GM21367 (cell line): ENCODE measurements at regions not wholly inside any gene's neighbourhood (a gene's known extent, or its start where the extent isn't known, plus 50 kb on each side); places are given as distances from the start of the nearest gene placed in this dataset.

ENCODE experiments used
- ATAC-seq: cut with Tn5 transposase; IDR thresholded peaks from one replicate; pipeline ENCODE4 v1.9.1; 2021; ENCODE audit not compliant: unreplicated experiment

DNA sequence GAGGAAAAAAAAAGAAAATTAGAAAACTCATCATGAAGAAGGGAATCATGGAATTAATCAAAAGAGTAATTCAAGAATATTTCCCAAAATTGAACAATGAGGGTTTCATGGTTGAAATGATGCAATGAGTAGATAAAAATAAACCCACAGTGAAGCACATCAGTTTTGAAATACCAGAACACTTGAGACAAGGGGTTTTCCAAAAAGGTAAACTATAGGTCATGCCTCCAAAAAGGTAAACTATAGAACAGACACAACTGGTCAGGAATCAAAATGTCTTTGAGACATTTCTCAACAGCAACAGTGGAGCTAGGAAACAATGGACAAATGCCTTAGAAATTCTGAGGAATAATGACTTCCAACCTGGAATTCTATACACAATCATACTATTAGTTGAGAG is 60.2 kb upstream of the PCSK5 start:
- no peak for ATAC-seq

DNA sequence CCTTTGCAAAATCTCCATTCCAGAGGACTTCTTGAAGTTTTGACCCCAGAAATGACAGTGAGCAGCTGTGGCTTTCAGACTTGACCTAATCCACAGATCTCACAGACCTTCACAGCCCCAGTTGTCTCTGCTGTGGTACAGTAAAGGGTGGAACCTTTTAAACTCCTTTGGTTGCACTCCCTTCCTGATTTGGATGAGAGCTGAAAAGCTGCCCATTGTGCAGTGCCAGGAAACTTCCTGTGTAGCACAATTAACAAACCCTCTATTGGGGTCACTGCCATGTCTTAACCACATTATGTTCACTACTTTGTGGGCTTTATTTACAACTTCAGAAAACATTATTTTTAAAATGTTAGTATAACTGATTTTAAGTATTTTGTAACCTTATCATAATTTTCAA is 56.7 kb upstream of the PCSK5 start:
- ATAC-seq: no peak

DNA sequence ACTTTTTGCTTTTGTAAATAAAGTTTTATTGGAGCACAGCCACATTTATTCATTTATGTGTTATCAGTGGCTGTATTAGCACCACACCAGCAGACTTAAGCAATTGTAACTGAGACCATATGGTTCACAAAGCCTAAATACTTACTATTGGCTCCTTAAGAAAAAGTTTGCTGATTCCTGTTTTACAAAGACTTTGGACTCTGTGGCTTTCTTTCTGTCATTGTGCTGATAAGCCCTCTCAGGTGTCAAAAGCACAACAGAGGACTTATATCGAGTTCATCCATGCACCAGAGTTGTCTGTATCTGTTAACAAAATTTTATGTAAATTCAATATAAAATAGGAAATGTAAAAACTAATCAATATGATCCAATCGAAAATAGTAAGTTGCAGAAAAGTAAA is 55.6 kb upstream of the PCSK5 start:
- ATAC-seq: no peak
